HTR-8/SVneo (cell line): ENCODE measurements at regions not wholly inside any gene's neighbourhood (a gene's known extent, or its start where the extent isn't known, plus 50 kb on each side); places are given as distances from the start of the nearest gene placed in this dataset.
"Not testable (repeated sequence)": the region's sequence is repeated elsewhere in the genome, so short reads cannot be mapped to it uniquely, and the experiment has no call there.

Source experiments
- DNase-seq: peaks from one replicate; pipeline ENCODE4 v3.0.0; 2011; ENCODE audit warnings: low spot score, mixed read lengths; ENCODE audit not compliant: insufficient read length
- FAIRE-seq: peaks from 2 replicates; lab custom pipeline; 2011; peaks lifted over from hg19 to GRCh38; lab: Jason Lieb, UNC

DNA sequence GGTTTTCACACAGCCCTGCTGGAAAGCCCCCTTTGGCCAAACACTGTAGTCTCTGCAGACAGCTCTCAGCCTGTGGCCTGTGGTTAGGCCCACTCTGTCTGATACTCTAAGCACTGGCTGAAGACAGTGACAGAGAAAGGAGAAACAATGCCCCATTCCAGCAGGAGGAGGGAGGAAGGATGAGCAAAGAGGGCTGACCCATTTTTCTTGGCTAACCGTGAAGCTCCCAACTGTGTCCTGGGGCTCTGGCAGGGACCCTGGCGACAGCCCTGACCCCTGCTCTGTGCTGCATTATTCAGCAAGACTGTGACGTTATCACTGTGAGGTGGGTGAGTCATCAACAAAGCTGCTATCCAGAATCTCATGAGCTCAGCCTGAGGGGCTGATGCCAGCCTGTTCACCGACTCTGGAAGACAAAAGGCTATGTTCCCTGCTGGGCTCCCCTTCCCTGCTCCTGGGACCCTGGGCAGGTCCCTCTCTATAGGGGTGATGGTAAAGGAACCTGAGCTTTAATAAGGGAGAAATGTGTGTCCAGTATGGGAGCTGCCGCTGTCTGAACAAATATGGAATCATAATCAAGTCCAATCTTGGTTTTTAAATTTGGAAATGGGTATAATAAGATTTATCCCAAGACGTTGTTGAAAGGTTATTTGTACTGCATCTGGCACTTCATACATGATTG, 107.0 kb downstream of the RHOU start:
- DNase-seq, result peak; percentile 80
- FAIRE-seq, result no peak

DNA sequence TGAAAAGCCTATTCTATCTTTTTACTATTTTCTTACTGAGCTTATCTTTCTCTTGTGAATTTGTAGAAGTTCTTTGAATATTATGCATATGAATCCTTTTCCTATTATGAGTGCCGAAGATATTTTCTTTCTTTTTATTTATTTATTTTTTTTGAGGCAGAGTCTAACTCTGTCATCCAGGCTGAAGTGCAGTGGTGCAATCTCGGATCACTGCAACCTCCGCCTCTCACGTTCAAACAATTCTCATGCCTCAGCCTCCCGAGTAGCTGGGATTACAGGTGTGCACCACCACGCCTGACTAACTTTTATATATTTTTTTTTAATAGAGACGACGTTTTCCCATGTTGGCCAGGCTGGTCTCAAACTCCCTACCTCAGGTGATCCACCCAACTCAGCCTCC, 109.8 kb downstream of the RHOU start:
- FAIRE-seq (no peak), DNase-seq (no peak)

DNA sequence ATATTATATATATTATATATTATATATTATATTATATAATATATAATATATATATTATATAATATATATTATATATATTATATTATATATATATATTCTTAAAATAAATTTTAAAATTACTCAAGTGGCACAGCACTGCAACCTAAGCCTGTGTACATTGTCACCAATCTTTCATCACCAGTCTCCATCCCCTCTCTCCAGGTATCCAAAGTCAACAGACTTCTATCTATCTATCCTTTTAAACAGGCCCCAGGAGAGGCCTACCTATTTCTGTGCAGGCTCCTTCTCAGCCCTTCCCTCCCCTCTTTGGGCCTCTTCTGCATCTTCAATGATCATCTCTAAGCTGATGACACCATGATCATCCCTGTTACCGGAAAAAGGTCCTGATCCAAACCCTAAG, 111.7 kb downstream of the RHOU start:
- DNase-seq (no peak), FAIRE-seq (no peak)

DNA sequence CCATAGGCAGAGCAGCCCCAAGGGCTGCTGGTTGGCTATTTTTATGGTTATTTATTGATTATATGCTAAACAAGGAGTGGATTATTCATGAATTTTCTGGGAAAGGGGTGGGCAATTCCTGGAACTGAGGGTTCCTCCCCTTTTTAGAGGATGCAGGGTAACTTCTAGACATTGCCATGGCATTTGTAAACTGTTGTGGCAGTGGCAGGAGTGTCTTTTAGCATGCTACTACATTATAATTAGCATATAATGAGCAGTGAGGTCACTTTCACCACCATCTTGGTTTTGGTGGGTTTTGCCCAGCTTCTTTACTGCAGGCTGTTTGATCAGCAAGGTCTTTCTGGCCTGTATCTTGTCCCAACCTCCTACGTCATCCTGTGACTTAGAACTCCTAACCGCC, 112.2 kb downstream of the RHOU start:
- not testable (repeated sequence) for FAIRE-seq, DNase-seq

DNA sequence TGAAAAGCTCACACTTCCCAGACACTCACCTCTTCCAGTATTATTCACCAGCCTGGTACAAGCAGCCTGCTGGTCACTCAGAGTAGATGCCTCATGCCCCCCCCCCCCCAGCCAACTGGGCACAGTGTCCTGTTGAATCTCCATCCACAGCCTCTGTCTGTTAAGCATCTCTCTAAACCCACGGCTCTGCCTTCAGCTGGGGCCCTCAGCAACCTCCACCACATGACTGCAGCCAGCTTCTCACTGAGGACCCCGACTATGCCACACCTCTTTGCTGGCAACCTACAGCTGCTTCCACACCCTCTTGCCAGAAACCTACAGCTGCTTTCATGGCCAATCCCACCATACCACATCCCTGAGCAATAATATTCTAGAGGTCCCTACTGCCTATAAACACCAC, 113.1 kb downstream of the RHOU start:
- FAIRE-seq (no peak), DNase-seq (no peak)

DNA sequence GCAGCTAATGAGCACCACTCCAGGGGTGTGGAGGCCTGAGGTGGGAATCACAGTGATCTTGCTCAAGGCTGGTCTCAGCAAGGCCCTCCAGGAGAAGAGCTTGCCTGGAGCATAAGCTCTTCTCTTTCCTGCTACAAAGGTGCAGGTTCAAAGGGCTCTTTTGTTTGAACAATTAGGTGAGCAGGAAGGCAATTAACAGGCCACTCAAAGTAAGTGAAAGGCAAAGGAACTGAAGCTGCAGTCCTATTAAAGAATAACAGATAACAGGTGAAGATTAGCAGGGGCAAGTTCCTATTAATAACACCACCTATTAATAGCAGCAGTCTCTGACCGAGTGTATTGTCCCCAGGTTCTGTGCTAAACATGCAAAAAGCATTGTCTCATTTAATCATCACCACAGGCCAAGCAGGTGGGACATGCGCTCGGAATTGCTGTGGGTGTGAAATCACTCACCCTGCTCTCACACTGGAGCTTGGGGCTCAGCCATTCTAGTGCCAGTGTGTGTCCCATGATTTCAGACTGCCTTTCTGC, 113.8 kb downstream of the RHOU start:
- DNase-seq (no peak), FAIRE-seq (no peak)

DNA sequence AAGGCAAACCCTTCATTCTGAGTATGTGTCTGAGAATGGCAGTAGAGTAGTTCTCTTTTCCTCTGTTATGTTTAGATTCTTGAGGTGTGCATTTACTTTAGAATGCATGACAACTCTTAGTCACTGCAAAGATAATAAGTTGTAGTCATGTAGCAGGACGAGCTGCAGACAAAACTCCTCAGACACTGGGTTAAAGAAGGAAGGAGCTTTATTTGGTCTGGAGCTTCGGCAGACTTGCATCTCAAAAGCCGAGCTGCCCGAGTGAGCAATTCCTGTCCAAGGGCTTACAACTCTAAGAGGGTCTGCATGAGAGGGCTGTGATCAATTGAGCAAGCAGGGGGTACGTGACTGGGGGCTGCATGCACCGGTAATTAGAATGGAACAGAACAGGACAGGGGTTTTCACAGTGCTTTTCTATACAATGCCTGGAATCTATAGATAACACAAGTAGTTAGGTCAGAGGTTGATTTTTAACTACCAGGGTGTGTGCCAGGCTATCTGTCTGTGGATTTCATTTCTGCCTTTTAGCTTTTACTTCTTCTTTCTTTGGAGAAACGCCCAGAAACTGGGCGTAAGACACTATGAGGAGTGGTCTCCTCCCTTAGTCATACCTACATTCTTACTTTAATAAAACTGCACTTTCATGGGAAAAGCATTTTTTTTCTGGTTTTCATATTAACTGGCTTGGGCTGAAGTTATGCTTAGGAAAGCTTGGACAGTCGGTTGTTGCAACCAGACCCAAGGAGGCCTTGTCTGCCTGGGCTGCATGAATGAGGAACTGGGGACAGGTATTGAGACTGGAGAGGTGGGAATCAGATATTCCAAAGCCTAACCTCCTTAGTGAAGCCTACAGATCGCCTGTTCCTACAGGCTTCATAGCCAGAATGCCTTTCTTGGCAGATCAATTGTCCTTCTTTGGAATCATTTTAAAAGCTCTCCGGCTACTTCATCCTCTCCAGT, 115.1 kb downstream of the RHOU start:
- FAIRE-seq (no peak), DNase-seq (no peak)

DNA sequence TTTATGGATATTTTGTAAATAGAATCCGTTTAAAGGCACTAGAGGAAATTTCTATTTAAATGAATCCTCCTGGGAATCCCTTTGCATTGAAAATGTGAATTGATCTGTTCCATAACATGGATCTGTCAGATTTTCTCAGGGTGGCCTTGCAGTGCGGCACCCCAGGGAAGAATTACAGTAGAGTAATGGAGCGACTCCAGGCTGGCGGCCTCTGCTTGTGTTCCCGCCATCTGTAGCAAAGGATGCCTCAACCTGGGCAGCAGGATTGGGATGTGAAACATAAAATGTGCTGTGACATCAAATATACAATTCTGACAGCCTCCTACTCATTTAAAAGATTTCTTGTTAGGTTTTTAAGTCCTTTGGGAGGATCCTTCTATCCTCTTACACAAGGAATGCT, 115.9 kb downstream of the RHOU start:
- DNase-seq (no peak), FAIRE-seq (no peak)

DNA sequence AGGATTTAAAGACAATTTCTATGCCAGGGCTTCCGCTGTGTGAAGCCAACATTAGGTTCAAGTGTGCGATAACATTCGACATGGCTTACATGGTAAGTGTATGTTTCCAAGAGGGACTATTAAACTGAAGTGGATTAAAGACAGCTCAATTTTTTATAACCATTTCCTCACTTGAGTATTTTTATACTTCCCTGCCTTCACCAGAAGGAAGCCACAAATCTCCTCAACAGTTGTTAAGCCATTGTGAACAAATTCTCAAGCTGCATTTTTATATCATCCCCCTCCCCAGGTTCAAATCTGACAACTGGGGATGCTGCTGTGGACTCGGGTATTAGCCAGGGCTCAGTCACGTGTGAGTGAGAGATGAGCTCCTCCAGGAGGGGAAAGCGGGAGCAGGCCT, 116.3 kb downstream of the RHOU start:
- DNase-seq, result no peak
- FAIRE-seq, result no peak

DNA sequence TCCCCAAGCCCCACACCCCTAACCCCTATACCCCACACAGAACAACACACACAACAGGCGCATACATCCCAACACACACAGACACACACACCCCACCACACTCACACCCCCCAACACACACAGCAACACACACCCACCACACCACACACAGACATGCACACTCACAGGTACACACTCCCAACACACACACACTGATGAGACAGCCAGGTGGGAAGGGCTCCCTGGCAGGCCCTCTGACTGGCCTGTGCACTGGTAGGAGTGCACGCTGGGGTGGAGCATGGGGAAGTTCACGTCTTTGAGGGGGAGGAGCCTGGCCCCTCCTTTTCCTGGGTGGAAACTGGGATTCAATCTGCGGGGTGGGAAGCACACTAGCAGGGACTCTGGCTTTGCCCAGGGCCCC, 116.7 kb downstream of the RHOU start:
- no peak for DNase-seq
- FAIRE-seq, result peak; percentile 66

DNA sequence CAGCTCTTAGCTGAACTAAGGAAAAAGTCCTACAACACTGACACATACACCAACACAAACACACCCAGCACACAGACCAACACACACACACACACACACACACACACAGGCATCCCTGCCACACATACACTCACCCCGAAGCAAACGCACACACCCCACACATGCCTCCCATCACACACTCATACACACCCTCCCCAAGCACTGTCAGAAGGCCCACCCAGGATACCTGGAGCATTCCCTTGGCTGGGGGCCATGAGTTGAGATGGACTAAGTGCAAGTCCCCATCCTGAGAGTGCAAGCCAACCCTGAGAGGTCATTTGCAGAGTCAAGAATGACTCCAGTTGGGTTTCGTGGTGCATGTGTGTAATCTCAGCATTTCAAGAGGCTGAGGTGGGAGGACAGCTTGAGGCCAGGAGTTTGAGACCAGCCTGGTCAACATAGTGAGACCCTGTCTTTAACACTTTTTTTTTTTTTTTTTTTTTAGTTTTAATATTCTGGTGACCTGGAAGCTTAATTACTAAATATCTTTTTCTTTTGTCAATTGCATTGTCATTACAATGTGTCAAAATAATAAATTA, 117.3 kb downstream of the RHOU start:
- FAIRE-seq (no peak), DNase-seq (no peak)

DNA sequence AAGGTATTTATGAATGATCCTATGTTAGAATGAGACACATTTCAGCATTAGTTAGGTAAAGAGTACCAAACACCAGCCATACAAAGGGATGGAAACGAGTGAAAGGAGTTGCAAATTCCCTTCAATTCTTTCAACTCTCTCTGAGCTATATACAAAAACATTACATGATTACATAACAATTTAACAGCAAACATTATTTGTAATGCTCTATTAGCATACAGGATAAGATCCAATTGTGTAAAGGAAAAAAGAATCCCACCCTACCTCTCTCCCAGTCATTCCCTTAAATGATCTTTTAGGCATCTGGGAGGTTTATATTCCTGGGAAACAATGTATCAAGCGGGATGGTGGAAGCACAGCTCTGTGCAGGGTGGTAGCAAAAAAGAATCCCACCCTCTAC, 117.9 kb downstream of the RHOU start:
- DNase-seq (no peak), FAIRE-seq (no peak)

DNA sequence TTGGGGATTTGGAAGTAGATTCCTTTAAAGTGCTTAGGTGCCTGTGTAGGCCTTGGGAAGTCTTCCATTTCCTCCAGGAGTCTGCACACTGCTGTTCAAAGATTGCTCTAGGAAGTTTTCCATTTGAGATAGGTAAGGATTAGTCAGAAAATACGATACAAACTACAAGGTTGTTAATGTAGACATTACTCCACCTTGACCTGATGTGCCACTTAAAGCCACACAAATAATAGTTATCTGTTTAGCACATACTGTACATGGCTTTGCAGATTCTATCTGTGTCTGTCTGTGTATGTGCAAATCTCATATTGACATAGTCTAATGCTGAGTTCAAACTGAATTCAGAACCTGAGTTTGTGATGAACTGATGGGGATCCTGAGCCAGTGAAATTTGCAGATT, 118.4 kb downstream of the RHOU start:
- FAIRE-seq, result no peak
- no peak for DNase-seq

DNA sequence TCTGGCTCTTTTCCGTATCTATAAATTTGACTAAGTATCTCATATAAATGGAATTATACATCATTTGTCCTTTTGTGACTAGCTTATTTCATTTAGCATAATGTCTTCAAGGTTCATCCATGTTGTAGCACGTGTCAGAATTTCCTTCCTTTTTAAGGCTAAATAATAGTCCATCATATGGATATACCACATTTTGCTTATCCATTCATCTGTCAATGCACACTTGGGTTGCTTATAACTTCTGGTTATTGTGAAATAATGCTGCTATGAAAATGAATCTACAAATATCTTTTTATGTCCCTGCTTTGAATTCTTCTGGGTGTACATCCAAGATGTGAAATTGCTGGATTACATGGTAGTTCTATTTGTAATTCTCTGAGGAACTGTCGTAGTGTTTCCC, 119.6 kb downstream of the RHOU start:
- DNase-seq (no peak), FAIRE-seq (no peak)

DNA sequence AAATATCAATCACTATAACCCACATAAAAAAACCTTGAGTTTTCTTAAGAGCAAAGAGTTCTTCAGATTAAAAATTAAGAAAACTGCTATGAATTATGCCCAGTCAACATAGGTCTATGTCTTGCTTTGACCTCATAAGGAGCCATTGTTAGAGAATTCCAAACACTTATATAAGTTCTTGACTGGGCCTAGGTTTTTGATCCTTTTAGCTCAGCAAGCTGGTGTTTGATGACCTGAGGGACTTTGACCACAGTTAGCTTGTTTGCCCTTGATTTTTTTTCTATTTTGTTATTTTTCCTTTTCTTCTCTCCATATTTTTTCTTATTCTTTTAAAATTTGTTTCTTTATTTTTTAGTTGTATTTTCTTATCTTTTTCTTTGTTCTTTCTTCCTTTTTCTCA, 122.3 kb downstream of the RHOU start:
- DNase-seq (no peak), FAIRE-seq (no peak)

DNA sequence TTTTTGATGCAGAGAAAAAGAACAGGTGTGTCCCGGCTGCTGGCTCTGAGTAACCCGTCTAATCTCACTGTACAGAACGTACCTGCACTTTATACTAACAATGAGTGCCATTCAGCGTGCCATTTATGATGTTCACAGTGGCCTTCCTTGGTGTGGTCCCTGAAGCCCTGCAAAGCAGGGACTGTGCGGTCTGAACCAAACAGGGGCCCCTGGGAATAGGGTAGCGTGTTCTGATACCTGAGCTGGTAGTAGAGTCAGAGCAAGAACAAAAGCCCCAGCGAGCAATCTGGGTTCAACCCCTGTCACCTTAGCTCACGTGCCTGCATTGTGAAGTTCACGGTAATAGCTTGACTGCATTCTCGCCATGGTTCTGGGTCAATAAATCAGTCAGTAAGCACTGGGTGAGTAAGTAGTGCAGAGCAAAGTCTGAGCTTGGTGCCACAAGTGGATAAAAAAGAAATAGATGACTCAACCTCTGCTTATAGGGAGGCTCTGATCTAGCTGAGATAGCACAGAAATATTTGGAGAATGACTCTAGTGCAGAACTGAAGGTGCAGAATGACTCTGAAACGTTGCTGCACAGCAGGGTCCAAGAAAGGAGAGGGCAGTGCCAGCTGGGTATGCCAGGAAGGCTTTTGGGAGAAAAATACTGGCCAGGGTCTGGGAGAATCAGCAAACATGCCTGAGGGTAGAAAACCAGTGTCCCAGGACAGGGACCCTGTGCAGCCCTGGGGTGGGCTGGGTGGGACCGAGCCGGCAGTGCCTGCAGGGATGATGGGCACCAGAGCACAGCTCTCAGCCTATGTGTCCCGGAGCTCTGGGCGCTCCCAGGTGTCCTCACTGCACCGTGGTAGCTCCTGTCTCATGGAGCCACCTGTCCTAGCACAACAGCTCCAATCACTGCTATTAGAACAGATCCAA, 125.9 kb downstream of the RHOU start:
- FAIRE-seq (peak; percentile 49), DNase-seq (peak; percentile 95)

DNA sequence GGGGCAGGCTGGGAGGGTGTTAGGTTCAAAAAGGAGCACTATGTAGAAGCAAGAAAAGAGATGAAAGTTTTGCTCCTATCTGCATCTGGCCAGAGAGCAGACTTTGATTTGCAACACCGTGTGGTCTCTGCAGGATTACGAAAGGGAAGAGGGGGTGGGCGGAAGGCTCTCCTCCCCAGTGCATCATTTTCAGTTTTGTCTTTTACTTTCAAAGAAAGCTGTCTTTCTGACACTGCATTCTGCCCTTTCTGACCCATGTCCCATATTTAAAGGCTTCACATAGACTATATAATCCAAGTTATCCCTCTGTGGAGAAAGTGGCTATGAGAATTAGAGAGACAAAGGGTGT, 126.5 kb downstream of the RHOU start:
- FAIRE-seq, result no peak
- DNase-seq, result no peak

DNA sequence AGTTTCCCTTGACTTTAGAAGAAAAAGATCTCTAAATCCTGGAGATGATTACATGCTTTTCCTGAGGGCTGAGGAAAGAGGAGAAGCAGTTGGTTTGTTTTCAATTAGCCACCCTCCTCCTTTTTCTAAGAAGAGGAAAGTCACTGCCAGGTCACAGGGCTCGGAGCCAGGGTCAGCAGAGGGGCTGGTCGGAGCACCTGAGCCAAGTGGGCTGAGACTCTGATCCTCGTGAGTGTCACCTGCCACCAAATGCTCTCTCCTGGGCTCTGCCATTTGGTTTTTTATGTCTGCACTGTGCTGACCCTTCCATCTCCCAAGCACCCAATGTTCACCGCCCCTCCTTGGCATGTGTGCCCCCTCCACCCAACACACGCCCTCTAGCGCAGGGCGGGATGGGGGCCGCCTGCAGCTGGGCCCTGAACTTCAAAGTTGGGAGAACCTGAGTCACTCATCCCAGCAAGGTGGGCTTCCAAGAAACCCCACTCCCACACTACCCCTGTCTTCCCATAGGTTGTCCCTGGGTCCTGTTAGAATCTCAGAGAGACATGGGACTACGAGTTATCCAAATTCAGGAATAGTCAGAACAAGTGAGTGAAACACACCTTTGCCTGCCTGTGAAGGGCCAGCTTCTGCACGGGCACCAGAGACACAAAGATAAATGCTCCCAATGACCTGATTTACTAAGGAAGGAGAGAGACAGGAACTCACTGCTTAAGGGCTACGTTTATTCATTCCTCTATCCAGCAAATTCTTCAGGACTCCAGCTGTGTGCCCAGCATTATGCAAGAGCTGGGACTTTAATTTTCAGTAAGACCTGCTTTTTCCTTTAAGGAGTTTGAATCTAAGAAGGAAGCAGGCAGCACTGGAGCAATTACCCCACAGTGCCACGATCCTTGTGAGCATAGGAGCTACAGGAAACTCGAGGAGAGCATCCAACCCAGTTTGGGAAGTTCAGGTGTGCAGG, 127.5 kb downstream of the RHOU start:
- FAIRE-seq (no peak), DNase-seq (no peak)

DNA sequence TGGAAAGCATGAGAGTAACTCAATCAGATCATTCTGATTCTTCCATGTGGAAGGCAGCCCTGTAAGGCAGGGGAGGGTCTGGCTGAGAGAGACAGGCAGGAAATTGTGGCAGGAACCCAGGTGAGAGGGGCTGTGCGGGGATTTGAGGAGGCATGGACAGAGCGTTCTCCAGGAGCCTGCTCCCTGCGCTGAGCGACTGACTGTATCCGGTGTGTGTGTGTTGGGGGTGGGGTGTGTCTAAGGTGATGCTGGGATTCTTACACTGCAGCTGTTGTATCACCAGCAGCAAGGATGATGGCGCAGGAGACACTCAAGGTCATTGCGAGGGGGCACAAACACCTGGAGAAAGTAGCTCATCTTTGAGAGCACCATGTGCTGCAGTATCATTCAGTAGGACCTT, 128.5 kb downstream of the RHOU start:
- FAIRE-seq (no peak), DNase-seq (no peak)
